Thoracic aorta (tissue), 2 donors: ENCODE measurements at regions not wholly inside any gene's neighbourhood (a gene's known extent, or its start where the extent isn't known, plus 50 kb on each side); places are given as distances from the start of the nearest gene placed in this dataset.
A peak's percentile ranks its signal among the peaks of the same experiment; 100 is the strongest.

ENCODE experiments used
- ATAC-seq: fragments of 150-250 bp; one replicate; pipeline ENCODE4 v1.8.0; 2017; ENCODE audit warnings: low read depth; ENCODE audit not compliant: insufficient number of reproducible peaks, low FRiP score
- DNase-seq: peaks from one replicate; pipeline ENCODE4 v3.0.0-alpha.2; 2020; ENCODE audit warnings: low spot score
- H3K27ac ChIP-seq, 2 donors: fragments of 200-600 bp; sonication (generic); 1 replicate in 1 of 2; 2 replicates in 1 of 2; pipeline ENCODE4 v1.5.1; 2016; ENCODE audit warnings: mild to moderate bottlenecking in 2 of 2, moderate library complexity in 2 of 2
- H3K27me3 ChIP-seq: fragments of 200-600 bp; sonication (generic); replicated peaks from 2 replicates; pipeline ENCODE4 v1.6.0; 2016; ENCODE audit warnings: mild to moderate bottlenecking; ENCODE audit not compliant: insufficient read depth
- H3K36me3 ChIP-seq: fragments of 200-600 bp; sonication (generic); one replicate; pipeline ENCODE4 v1.5.1; 2016
- H3K4me1 ChIP-seq, 2 donors: fragments of 200-600 bp; sonication (generic); 1 replicate in 1 of 2; 2 replicates in 1 of 2; pipeline versions ENCODE4 v1.5.1 to v1.6.0; 2016; ENCODE audit warnings: low read depth in 2 of 2, mild to moderate bottlenecking in 1 of 2; ENCODE audit not compliant: control insufficient read depth in 1 of 2
- H3K4me3 ChIP-seq: fragments of 200-600 bp; sonication (generic); 2 replicates; pipeline ENCODE4 v1.5.1; 2016; ENCODE audit warnings: mild to moderate bottlenecking
- H3K9me3 ChIP-seq: fragments of 200-600 bp; sonication (generic); 2 replicates; pipeline ENCODE4 v1.5.1; 2016
- CTCF ChIP-seq: fragments of 200-600 bp; sonication (generic); IDR thresholded peaks from one replicate; pipeline ENCODE4 v1.5.1; 2019; ENCODE audit warnings: antibody characterized with exemption

GRCh38 chr11:134743820-134744195 lies 331.8 kb upstream of the B3GAT1 start:
- Histone ChIP-seq H3K4me3 (no peak overlapping the region), H3K9me3 (no peaks in the 10 kb centered on the region), H3K36me3 (no peaks in the 10 kb centered on the region), H3K27me3 (no peaks in the 10 kb centered on the region), H3K27ac (no peak overlapping the region), H3K4me1 (peaks cover 4 to 29% of the 10 kb centered on the region in 2 donors)
- TF ChIP-seq CTCF = no peak
- DNase-seq (no peak), ATAC-seq (no peak)

- Histone ChIP-seq H3K27ac (no peak overlapping the region), H3K36me3 (no peaks in the 10 kb centered on the region), H3K4me1 (peaks cover 4 to 29% of the 10 kb centered on the region in 2 donors), H3K9me3 (no peaks in the 10 kb centered on the region), H3K27me3 (no peaks in the 10 kb centered on the region), H3K4me3 (no peak overlapping the region)
- ATAC-seq (no peak), DNase-seq (no peak)
- no peak for TF ChIP-seq CTCF
Measured at GRCh38 chr11:134742956-134743819, 331.1 kb upstream of the B3GAT1 start.

GRCh38 chr11:134742224-134742612 lies 330.2 kb upstream of the B3GAT1 start:
- no peak for TF ChIP-seq CTCF
- ATAC-seq (no peak), DNase-seq (no peak)
- no peaks in the 10 kb centered on the region for H3K36me3 ChIP-seq
- H3K9me3 ChIP-seq = no peaks in the 10 kb centered on the region
- peaks cover 4 to 29% of the 10 kb centered on the region in 2 donors for H3K4me1 ChIP-seq
- H3K27ac ChIP-seq = peak overlapping the region in 1 of 2 donors; percentile 23
- H3K27me3 ChIP-seq = no peaks in the 10 kb centered on the region
- no peak overlapping the region for H3K4me3 ChIP-seq

- Histone ChIP-seq H3K9me3 (no peaks in the 10 kb centered on the region), H3K4me1 (peaks cover 4 to 29% of the 10 kb centered on the region in 2 donors), H3K4me3 (no peak overlapping the region), H3K27me3 (no peaks in the 10 kb centered on the region), H3K36me3 (no peaks in the 10 kb centered on the region), H3K27ac (peak overlapping the region in 1 of 2 donors; percentile 23)
- no peak for TF ChIP-seq CTCF
- DNase-seq (no peak), ATAC-seq (no peak)
Measured at GRCh38 chr11:134741453-134742223, 329.6 kb upstream of the B3GAT1 start.

- DNase-seq = no peak
- no peak overlapping the region for H3K27ac ChIP-seq
Measured at GRCh38 chr11:134740590-134741261, 328.7 kb upstream of the B3GAT1 start.

More at GRCh38 chr11:134740590-134741261, 328.7 kb upstream of the B3GAT1 start:
- Histone ChIP-seq H3K4me3 (no peak overlapping the region), H3K9me3 (no peaks in the 10 kb centered on the region), H3K4me1 (peaks cover 4 to 29% of the 10 kb centered on the region in 2 donors), H3K36me3 (no peaks in the 10 kb centered on the region), H3K27me3 (no peaks in the 10 kb centered on the region)
- ATAC-seq = no peak
- TF ChIP-seq CTCF = no peak
